OCI-LY7 (cell line): ENCODE measurements at regions not wholly inside any gene's neighbourhood (a gene's known extent, or its start where the extent isn't known, plus 50 kb on each side); places are given as distances from the start of the nearest gene placed in this dataset.

Experiments
- BruUV-seq: library from RNA; stranded (reverse); fragments of 400-500 nt; replicated peaks from 2 replicates; lab custom pipeline; 2021; lab: Mats Ljungman, UMichigan
- CTCF ChIA-PET: fragments of 300-600 bp; sonication (Branson Sonifier 250); formaldehyde crosslinking; loops from one replicate; lab custom pipeline; 2022; ENCODE audit warnings: antibody characterized with exemption; ENCODE audit not compliant: unreplicated experiment; lab: Charles Lee
- POLR2A ChIA-PET: fragments of 300-600 bp; sonication (Branson Sonifier 250); formaldehyde crosslinking; loops from one replicate; lab custom pipeline; 2022; ENCODE audit warnings: antibody characterized with exemption; lab: Charles Lee
- DNase-seq: peaks from one replicate; pipeline ENCODE4 v3.0.0-alpha.2; 2015; ENCODE audit warnings: low spot score
- H2AFZ ChIP-seq: fragments of 200-600 bp; sonication (generic), shearing (Covaris generic); 2 replicates; pipeline ENCODE4 v1.6.1; 2014; ENCODE audit warnings: mild to moderate bottlenecking, antibody characterized with exemption, low read length, moderate library complexity
- H3K27ac ChIP-seq: fragments of 200-600 bp; sonication (generic); 2 replicates; pipeline ENCODE4 v1.5.1; 2014; ENCODE audit warnings: mixed run types, low read depth, mild to moderate bottlenecking, moderate library complexity, low read length, inconsistent platforms; ENCODE audit not compliant: poor library complexity, severe bottlenecking
- H3K36me3 ChIP-seq: fragments of 200-600 bp; sonication (generic); 2 replicates; pipeline ENCODE4 v1.6.1; 2014; ENCODE audit warnings: mild to moderate bottlenecking, antibody characterized with exemption, low read length, moderate library complexity, mixed read lengths; ENCODE audit not compliant: insufficient read depth
- H3K4me1 ChIP-seq: fragments of 200-600 bp; sonication (generic); 2 replicates; pipeline ENCODE4 v1.5.1; 2014; ENCODE audit warnings: mild to moderate bottlenecking, low read length; ENCODE audit not compliant: insufficient read depth, poor library complexity, severe bottlenecking
- H3K4me2 ChIP-seq: fragments of 200-600 bp; sonication (generic); 2 replicates; pipeline ENCODE4 v1.6.1; 2014; ENCODE audit warnings: mild to moderate bottlenecking, low read length
- H3K4me3 ChIP-seq: fragments of 200-600 bp; sonication (generic); 2 replicates; pipeline ENCODE4 v1.5.1; 2014; ENCODE audit warnings: mild to moderate bottlenecking, low read depth, low read length; ENCODE audit not compliant: poor library complexity, severe bottlenecking
- H3K79me2 ChIP-seq: fragments of 200-600 bp; sonication (generic); 2 replicates; pipeline ENCODE4 v1.6.1; 2016; ENCODE audit warnings: low read depth, mild to moderate bottlenecking, low read length, moderate library complexity, mixed read lengths; ENCODE audit not compliant: insufficient read depth
- H3K9me2 ChIP-seq: fragments of 200-600 bp; sonication (generic); 2 replicates; pipeline ENCODE4 v1.6.1; 2016; ENCODE audit warnings: mild to moderate bottlenecking, low read length, mixed read lengths; ENCODE audit not compliant: insufficient read depth
- H3K9me3 ChIP-seq: fragments of 200-600 bp; sonication (generic); 2 replicates; pipeline ENCODE4 v1.6.1; 2014; ENCODE audit warnings: mild to moderate bottlenecking, mixed run types, low read length, mixed read lengths
- H4K20me1 ChIP-seq: fragments of 200-600 bp; sonication (generic); 2 replicates; pipeline ENCODE4 v1.6.1; 2014; ENCODE audit warnings: mild to moderate bottlenecking, antibody characterized with exemption, low read length, moderate library complexity, mixed read lengths; ENCODE audit not compliant: insufficient read depth
- EZH2phosphoT487 ChIP-seq: fragments of 200-600 bp; sonication (generic); IDR thresholded peaks from 2 replicates; pipeline ENCODE4 v1.6.1; 2018; ENCODE audit warnings: low read depth, borderline replicate concordance, mild to moderate bottlenecking, mixed run types, antibody characterized with exemption, low read length, moderate library complexity, mixed read lengths
- intact Hi-C: fragments of 100-400 bp; cut with micrococcal nuclease; formaldehyde crosslinking; loops from one replicate; pipeline ENCODE4 v1.10.0; 2022; ENCODE audit not compliant: unreplicated experiment
- TF ChIP-seq, protein P1 (sequence below): fragments of 200-600 bp; sonication (generic); conservative IDR thresholded peaks from 2 replicates; pipeline ENCODE4 v1.5.1; 2014; ENCODE audit warnings: mild to moderate bottlenecking, antibody characterized with exemption, low read length, moderate library complexity, mixed read lengths

DNA sequence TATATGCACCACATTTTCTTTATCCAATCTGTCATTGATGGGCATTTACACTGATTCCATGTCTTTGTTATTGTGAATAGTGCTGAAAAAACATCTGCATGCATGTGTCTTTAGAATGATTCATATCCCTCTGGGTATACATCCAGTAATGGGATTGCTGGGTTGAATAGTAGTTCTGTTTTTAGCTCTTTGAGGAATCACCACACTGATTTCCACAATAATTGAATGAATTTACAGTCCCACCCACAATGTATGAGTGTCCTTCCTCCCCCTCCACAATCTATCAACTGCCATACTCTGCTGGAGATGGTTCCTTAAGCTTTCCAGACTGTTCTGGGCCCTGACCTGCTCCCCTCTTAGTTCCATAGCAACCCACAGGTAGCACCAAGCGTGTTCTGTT is 667.0 kb downstream of the LIG4 start:
- Histone ChIP-seq H3K4me2 (no peak overlapping the region), H3K36me3 (no peaks in the 10 kb centered on the region), H2AFZ (no peak overlapping the region), H3K9me2 (no peaks in the 10 kb centered on the region), H3K27ac (no peak overlapping the region), H4K20me1 (no peaks in the 10 kb centered on the region), H3K9me3 (no peaks in the 10 kb centered on the region), H3K4me3 (no peak overlapping the region), H3K79me2 (no peaks in the 10 kb centered on the region), H3K4me1 (no peaks in the 10 kb centered on the region)
- no peak for DNase-seq
- POLR2A ChIA-PET = no interaction called here
- intact Hi-C loops = no loop called here
- CTCF ChIA-PET = no interaction called here
- TF ChIP-seq EZH2phosphoT487 = no peak
- TF ChIP-seq, protein P1, sequence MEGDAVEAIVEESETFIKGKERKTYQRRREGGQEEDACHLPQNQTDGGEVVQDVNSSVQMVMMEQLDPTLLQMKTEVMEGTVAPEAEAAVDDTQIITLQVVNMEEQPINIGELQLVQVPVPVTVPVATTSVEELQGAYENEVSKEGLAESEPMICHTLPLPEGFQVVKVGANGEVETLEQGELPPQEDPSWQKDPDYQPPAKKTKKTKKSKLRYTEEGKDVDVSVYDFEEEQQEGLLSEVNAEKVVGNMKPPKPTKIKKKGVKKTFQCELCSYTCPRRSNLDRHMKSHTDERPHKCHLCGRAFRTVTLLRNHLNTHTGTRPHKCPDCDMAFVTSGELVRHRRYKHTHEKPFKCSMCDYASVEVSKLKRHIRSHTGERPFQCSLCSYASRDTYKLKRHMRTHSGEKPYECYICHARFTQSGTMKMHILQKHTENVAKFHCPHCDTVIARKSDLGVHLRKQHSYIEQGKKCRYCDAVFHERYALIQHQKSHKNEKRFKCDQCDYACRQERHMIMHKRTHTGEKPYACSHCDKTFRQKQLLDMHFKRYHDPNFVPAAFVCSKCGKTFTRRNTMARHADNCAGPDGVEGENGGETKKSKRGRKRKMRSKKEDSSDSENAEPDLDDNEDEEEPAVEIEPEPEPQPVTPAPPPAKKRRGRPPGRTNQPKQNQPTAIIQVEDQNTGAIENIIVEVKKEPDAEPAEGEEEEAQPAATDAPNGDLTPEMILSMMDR = no peak
- no TSS peak for BruUV-seq

DNA sequence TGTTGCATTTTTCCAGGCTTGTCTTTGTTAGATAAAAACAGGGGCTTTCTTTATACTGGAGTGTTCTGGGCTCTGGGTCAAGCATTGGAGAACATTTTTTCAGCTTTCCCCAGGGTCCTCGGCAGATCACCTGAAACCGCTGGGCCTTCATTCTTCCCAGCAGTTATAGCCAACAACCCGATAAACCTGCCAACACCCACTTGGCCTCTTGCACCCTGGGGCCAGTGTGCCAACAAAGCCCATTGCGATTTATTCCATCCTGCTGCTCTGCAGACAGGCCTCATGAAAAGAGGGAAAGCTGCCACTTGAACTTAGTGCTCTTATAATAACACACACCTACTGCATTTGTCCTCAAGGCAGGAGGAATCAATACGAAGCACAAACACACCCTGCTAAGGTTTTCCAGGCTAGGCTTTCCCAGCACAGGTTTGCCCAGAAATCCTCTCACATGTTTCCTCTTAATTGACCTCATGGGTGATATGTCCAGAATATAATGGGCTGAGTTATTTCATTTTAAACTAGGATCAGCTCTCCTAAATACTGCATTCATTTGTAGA is 669.3 kb downstream of the LIG4 start:
- H3K4me3 ChIP-seq = no peak overlapping the region
- no peaks in the 10 kb centered on the region for H3K9me3 ChIP-seq
- H3K4me2 ChIP-seq = no peak overlapping the region
- POLR2A ChIA-PET = interaction anchor here (0.6 kb wide), 1 partner anchor 500 kb away, joined by 3 read pairs; no protein-coding TSS in a partner anchor
- CTCF ChIA-PET = no interaction called here
- H3K79me2 ChIP-seq = no peaks in the 10 kb centered on the region
- H4K20me1 ChIP-seq = no peaks in the 10 kb centered on the region
- H3K27ac ChIP-seq = no peak overlapping the region
- no peaks in the 10 kb centered on the region for H3K9me2 ChIP-seq
- no peaks in the 10 kb centered on the region for H3K36me3 ChIP-seq
- no TSS peak for BruUV-seq
- TF ChIP-seq, protein P1 = no peak
- no peak for TF ChIP-seq EZH2phosphoT487
- intact Hi-C loops = no loop called here
- H3K4me1 ChIP-seq = no peaks in the 10 kb centered on the region
- no peak for DNase-seq
- H2AFZ ChIP-seq = no peak overlapping the region

DNA sequence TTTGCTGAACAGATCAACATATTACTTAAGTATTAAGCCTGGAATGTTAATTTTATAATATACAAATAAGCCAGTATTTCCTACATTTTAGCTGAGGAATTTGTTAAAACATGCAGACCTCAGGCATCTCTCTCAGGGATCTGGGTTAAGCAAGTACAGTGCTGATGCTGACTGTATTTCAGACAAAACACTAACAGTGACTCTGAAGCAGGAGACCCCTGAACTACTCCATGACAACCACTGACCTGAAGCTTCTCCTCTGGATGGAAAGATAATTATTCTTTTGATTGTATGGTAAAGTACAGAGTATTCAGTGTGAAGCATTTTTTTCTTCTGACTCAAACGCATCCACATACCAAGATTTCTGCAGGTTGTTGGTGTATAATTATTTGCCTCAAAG is 680.8 kb downstream of the LIG4 start:
- intact Hi-C loops = no loop called here
- TF ChIP-seq, protein P1 = no peak
- no peak for TF ChIP-seq EZH2phosphoT487
- Histone ChIP-seq H3K4me1 (no peaks in the 10 kb centered on the region), H3K79me2 (no peaks in the 10 kb centered on the region), H3K9me2 (no peaks in the 10 kb centered on the region), H3K36me3 (no peaks in the 10 kb centered on the region), H4K20me1 (no peaks in the 10 kb centered on the region), H3K9me3 (no peaks in the 10 kb centered on the region), H3K4me2 (no peak overlapping the region), H3K4me3 (no peak overlapping the region), H2AFZ (no peak overlapping the region), H3K27ac (no peak overlapping the region)
- no TSS peak for BruUV-seq
- POLR2A ChIA-PET = no interaction called here
- no peak for DNase-seq
- CTCF ChIA-PET = no interaction called here
